HepG2 (cell line): ENCODE measurements at regions not wholly inside any gene's neighbourhood (a gene's known extent, or its start where the extent isn't known, plus 50 kb on each side); places are given as distances from the start of the nearest gene placed in this dataset.

ENCODE experiments used
- ATAC-seq: fragments of 200-7000 bp; cut with Tn5 transposase; 3 replicates; pipeline ENCODE4 v1.9.1; 2020; ENCODE audit warnings: mild to moderate bottlenecking, moderate library complexity
- BruUV-seq: library from RNA; stranded (reverse); fragments of 400-500 nt; replicated peaks from 2 replicates; lab custom pipeline; 2021; lab: Mats Ljungman, UMichigan
- CTCF ChIA-PET: fragments of 300-600 bp; formaldehyde crosslinking; extraction: SDS; loops from one replicate; lab custom pipeline; 2021; ENCODE audit warnings: low total read pairs, inconsistent platforms, low intra/inter-chr PET ratio; lab: Yijun Ruan, JAX
- POLR2A ChIA-PET: fragments of 350-600 bp; sonication (Branson Sonifier 250); formaldehyde crosslinking; loops from one replicate; lab custom pipeline; 2020; ENCODE audit warnings: antibody characterized with exemption, inconsistent platforms; lab: Yijun Ruan, JAX
- DNase-seq: peaks from one replicate; pipeline ENCODE4 v3.0.0-alpha.2; 2015; ENCODE audit warnings: low spot score
- FAIRE-seq: peaks from 3 replicates; lab custom pipeline; 2011; peaks lifted over from hg19 to GRCh38; lab: Jason Lieb, UNC
- H2AFZ ChIP-seq: one replicate; pipeline ENCODE4 v1.6.1; 2011; ENCODE audit warnings: low read length, inconsistent platforms
- H3K27ac ChIP-seq: fragments of 300-600 bp; 3 replicates; pipeline ENCODE4 v1.8.0; 2011; ENCODE audit warnings: mixed run types, mild to moderate bottlenecking, mixed read lengths, low read length, inconsistent platforms; ENCODE audit not compliant: insufficient read depth; ENCODE audit errors: extremely low read length
- H3K27me3 ChIP-seq, 2 experiments: fragments of 200-600 bp in 1 of 2; 2 replicates in 1 of 2; 3 replicates in 1 of 2; pipeline versions ENCODE4 v1.6.0 to v1.8.0; 2011; ENCODE audit warnings: low read length in 2 of 2, mild to moderate bottlenecking in 2 of 2, moderate library complexity in 2 of 2, inconsistent platforms in 1 of 2; ENCODE audit not compliant: insufficient read depth in 2 of 2, control insufficient read depth in 1 of 2
- H3K36me3 ChIP-seq, 2 experiments: fragments of 200-600 bp in 1 of 2; replicated peaks in 1 of 2; 2 replicates in 1 of 2; 3 replicates in 1 of 2; pipeline versions ENCODE4 v1.5.1 to v1.8.0; 2011; ENCODE audit warnings: low read length in 2 of 2, inconsistent platforms in 1 of 2; ENCODE audit not compliant: insufficient read depth in 2 of 2, control insufficient read depth in 1 of 2
- H3K4me1 ChIP-seq: 2 replicates; pipeline ENCODE4 v1.5.1; 2012; ENCODE audit warnings: low read length, inconsistent platforms; ENCODE audit not compliant: insufficient read depth
- H3K4me2 ChIP-seq: 2 replicates; pipeline ENCODE4 v1.6.0; 2011; ENCODE audit warnings: low read depth, low read length, inconsistent platforms
- H3K4me3 ChIP-seq, 3 experiments: fragments of 200-600 bp in 1 of 3; sonication (generic), shearing (Covaris generic) in 1 of 3; replicated peaks in 1 of 3; 2 replicates each; pipeline ENCODE4 v1.5.1; 2011 to 2016; ENCODE audit warnings: low read length in 3 of 3, inconsistent platforms in 2 of 3, low read depth in 2 of 3, mild to moderate bottlenecking in 2 of 3, control low read depth in 1 of 3, mixed read lengths in 1 of 3; ENCODE audit not compliant: insufficient read depth in 1 of 3
- H3K79me2 ChIP-seq: one replicate; pipeline ENCODE4 v1.6.1; 2011; ENCODE audit warnings: low read length, inconsistent platforms; ENCODE audit not compliant: insufficient read depth
- H3K9ac ChIP-seq: 2 replicates; pipeline ENCODE4 v1.6.0; 2011; ENCODE audit warnings: mild to moderate bottlenecking, low read depth, low read length, inconsistent platforms; ENCODE audit not compliant: insufficient read depth
- H3K9me3 ChIP-seq: 2 replicates; pipeline ENCODE4 v1.5.1; 2012; ENCODE audit warnings: mild to moderate bottlenecking, low read length
- H4K20me1 ChIP-seq: 2 replicates; pipeline ENCODE4 v1.6.0; 2011; ENCODE audit warnings: inconsistent platforms, mild to moderate bottlenecking, low read length, moderate library complexity; ENCODE audit not compliant: insufficient read depth
- RARG ChIP-seq: sonication (generic); formaldehyde crosslinking; IDR thresholded peaks from 2 replicates; pipeline ENCODE4 v1.4.0; 2020; ENCODE audit warnings: low read depth, mild to moderate bottlenecking, missing genetic modification reagents
- SNAPC4 ChIP-seq: sonication (generic); formaldehyde crosslinking; IDR thresholded peaks from 2 replicates; pipeline ENCODE4 v1.4.0; 2020; ENCODE audit warnings: mild to moderate bottlenecking, missing genetic modification reagents
- TOE1 ChIP-seq: sonication (generic); formaldehyde crosslinking; IDR thresholded peaks from 2 replicates; pipeline ENCODE4 v1.4.0; 2020; ENCODE audit warnings: mild to moderate bottlenecking, missing genetic modification reagents
- YEATS2 ChIP-seq: sonication (generic); formaldehyde crosslinking; IDR thresholded peaks from 2 replicates; pipeline ENCODE4 v1.4.0; 2020; ENCODE audit warnings: missing genetic modification reagents, borderline replicate concordance
- ZBTB10 ChIP-seq: sonication (generic); formaldehyde crosslinking; IDR thresholded peaks from 2 replicates; pipeline ENCODE4 v1.4.0; 2020; ENCODE audit warnings: missing genetic modification reagents, borderline replicate concordance
- ZNF761 ChIP-seq: sonication (generic); formaldehyde crosslinking; conservative IDR thresholded peaks from 2 replicates; pipeline ENCODE4 v1.4.0; 2020; ENCODE audit warnings: mild to moderate bottlenecking, missing genetic modification reagents
- WGBS: methylation state at CpG from one replicate; pipeline ENCODE4 v1.1.6; 2017; ENCODE audit warnings: low lambda C conversion rate; 5-methylcytosine and 5-hydroxymethylcytosine counted together
- in situ Hi-C: cut with HindIII; loops from 2 replicates; pipeline ENCODE4 v1.10.0; 2017; ENCODE audit warnings: low pct_unique_long_range_greater_than_20kb; ENCODE audit not compliant: extremely low pct_ligation_motif_present
- intact Hi-C: fragments of 100-400 bp; cut with micrococcal nuclease; formaldehyde crosslinking; loops from one replicate; pipeline ENCODE4 v1.10.0; 2022; ENCODE audit not compliant: unreplicated experiment
- TF ChIP-seq, protein P1 (sequence below): sonication (generic); formaldehyde crosslinking; IDR thresholded peaks from 2 replicates; pipeline ENCODE4 v1.8.0; 2023; ENCODE audit warnings: mild to moderate bottlenecking, missing genetic modification reagents

DNA sequence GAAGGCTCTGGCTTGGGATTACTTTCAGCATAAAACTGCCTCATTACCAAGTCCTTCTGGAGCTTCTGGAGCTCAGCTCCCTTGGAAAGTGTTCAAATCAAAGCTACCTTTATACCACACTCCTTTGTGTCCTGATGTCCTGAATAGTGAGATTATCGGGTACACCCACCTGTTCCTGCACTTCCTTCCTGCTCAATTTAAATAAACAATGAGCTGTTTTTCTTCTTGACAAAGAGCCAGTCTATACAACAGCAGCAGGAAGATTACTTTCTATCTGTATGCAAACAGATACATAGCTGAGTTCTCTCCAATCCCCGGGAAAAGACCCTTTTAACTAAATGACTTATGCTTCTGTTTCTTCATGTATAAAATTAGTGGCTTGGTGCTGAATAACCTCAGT lies 258.0 kb upstream of the FMN2 start:
- WGBS, result 0% methylated on average over 2 of the region's 2 CpGs
- H3K36me3 ChIP-seq, result no peaks in the 10 kb centered on the region
- FAIRE-seq (no peak), ATAC-seq (no peak), DNase-seq (no peak)
- H2AFZ ChIP-seq, result no peak overlapping the region
- no peaks in the 10 kb centered on the region for H3K4me1 ChIP-seq
- intact Hi-C loops, result no loop called here
- no TSS peak for BruUV-seq
- H3K79me2 ChIP-seq, result no peaks in the 10 kb centered on the region
- in situ Hi-C loops, result no loop called here
- H3K9ac ChIP-seq, result no peak overlapping the region
- H3K27ac ChIP-seq, result no peak overlapping the region
- no peaks in the 10 kb centered on the region for H3K9me3 ChIP-seq
- no peaks in the 10 kb centered on the region for H4K20me1 ChIP-seq
- no peak overlapping the region for H3K4me2 ChIP-seq
- H3K27me3 ChIP-seq, result no peaks in the 10 kb centered on the region
- H3K4me3 ChIP-seq, result no peak overlapping the region
- ChIA-PET POLR2A (no interaction called here), CTCF (no interaction called here)
- TF ChIP-seq YEATS2 (CRISPR knock-in tag) (no peak), ZNF761 (CRISPR knock-in tag) (no peak)
- TF ChIP-seq, all 625 proteins: peak for 0

- Histone ChIP-seq H3K9ac (no peak overlapping the region), H3K79me2 (no peaks in the 10 kb centered on the region), H2AFZ (no peak overlapping the region), H3K27ac (no peak overlapping the region), H3K27me3 (no peaks in the 10 kb centered on the region), H3K4me2 (no peak overlapping the region), H3K4me1 (no peaks in the 10 kb centered on the region), H3K36me3 (no peaks in the 10 kb centered on the region), H3K9me3 (no peaks in the 10 kb centered on the region), H4K20me1 (no peaks in the 10 kb centered on the region), H3K4me3 (no peak overlapping the region)
- DNase-seq (no peak), FAIRE-seq (no peak), ATAC-seq (no peak)
- in situ Hi-C loops (no loop called here), intact Hi-C loops (no loop called here)
- ChIA-PET POLR2A (no interaction called here), CTCF (no interaction called here)
- no TSS peak for BruUV-seq
- 8% methylated on average over 7 of the region's 7 CpGs for WGBS
- TF ChIP-seq SNAPC4 (CRISPR knock-in tag) (no peak), TOE1 (CRISPR knock-in tag) (no peak), ZBTB10 (CRISPR knock-in tag) (no peak), RARG (CRISPR knock-in tag) (no peak)
- TF ChIP-seq, protein P1, sequence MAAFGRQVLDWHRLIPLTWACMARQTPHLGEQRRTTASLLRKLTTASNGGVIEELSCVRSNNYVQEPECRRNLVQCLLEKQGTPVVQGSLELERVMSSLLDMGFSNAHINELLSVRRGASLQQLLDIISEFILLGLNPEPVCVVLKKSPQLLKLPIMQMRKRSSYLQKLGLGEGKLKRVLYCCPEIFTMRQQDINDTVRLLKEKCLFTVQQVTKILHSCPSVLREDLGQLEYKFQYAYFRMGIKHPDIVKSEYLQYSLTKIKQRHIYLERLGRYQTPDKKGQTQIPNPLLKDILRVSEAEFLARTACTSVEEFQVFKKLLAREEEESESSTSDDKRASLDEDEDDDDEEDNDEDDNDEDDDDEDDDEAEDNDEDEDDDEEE (CRISPR knock-in tag), result no peak
These were observed 255.7 kb upstream of the FMN2 start for GRCh38 chr1:239835946-239836440.
